WERI-Rb-1 (cell line): ENCODE measurements at regions not wholly inside any gene's neighbourhood (a gene's known extent, or its start where the extent isn't known, plus 50 kb on each side); places are given as distances from the start of the nearest gene placed in this dataset.

Experiments used
- DNase-seq: peaks from one replicate; pipeline ENCODE4 v3.0.0-alpha.2; 2020
- H3K27ac ChIP-seq: fragments of 250-450 bp; sonication (Bioruptor Pico); 2 replicates; pipeline ENCODE4 v1.5.1; 2020; ENCODE audit warnings: mild to moderate bottlenecking, moderate library complexity
- H3K27me3 ChIP-seq: fragments of 250-450 bp; sonication (Bioruptor Pico); 2 replicates; pipeline ENCODE4 v1.5.1; 2021; ENCODE audit warnings: mild to moderate bottlenecking, low read depth, moderate library complexity; ENCODE audit not compliant: insufficient read depth, severe bottlenecking
- H3K36me3 ChIP-seq: fragments of 250-450 bp; sonication (Bioruptor Pico); 2 replicates; pipeline ENCODE4 v1.5.1; 2020; ENCODE audit warnings: mild to moderate bottlenecking, moderate library complexity
- H3K4me3 ChIP-seq: 2 replicates; pipeline ENCODE4 v1.5.1; 2011; ENCODE audit warnings: low read depth, mild to moderate bottlenecking, control low read depth, low read length
- H3K9me3 ChIP-seq: fragments of 250-450 bp; sonication (Bioruptor Pico); 2 replicates; pipeline ENCODE4 v1.5.1; 2021; ENCODE audit warnings: mild to moderate bottlenecking, moderate library complexity; ENCODE audit not compliant: severe bottlenecking
- TF ChIP-seq, protein P1 (sequence below): IDR thresholded peaks from 2 replicates; pipeline ENCODE4 v1.5.1; 2011; ENCODE audit warnings: low read depth, mild to moderate bottlenecking, control low read depth, inconsistent platforms, low read length

DNA sequence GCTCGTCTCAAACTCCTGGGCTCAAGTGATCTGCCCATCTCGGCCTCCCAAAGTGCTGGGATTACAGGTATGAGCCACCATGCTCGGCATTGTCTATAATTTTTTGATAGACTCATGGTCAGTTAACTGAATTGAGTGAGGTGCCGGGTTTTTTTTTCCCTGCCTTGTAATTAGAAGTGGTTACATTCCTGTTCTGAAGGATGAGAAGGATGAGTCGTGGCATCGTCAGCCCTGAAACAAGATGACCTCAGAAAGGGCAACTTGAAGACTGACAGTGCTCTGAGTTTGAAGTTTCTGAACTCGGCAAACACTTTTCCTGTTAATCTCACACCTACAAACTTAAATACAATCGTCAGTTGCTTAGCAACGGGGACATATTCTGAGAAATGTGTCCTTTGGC, 158.7 kb upstream of the PDE10A start:
- H3K36me3 ChIP-seq = no peaks in the 10 kb centered on the region
- peaks cover 82% of the 10 kb centered on the region for H3K27me3 ChIP-seq
- DNase-seq = no peak
- H3K27ac ChIP-seq = no peak overlapping the region
- TF ChIP-seq, protein P1, sequence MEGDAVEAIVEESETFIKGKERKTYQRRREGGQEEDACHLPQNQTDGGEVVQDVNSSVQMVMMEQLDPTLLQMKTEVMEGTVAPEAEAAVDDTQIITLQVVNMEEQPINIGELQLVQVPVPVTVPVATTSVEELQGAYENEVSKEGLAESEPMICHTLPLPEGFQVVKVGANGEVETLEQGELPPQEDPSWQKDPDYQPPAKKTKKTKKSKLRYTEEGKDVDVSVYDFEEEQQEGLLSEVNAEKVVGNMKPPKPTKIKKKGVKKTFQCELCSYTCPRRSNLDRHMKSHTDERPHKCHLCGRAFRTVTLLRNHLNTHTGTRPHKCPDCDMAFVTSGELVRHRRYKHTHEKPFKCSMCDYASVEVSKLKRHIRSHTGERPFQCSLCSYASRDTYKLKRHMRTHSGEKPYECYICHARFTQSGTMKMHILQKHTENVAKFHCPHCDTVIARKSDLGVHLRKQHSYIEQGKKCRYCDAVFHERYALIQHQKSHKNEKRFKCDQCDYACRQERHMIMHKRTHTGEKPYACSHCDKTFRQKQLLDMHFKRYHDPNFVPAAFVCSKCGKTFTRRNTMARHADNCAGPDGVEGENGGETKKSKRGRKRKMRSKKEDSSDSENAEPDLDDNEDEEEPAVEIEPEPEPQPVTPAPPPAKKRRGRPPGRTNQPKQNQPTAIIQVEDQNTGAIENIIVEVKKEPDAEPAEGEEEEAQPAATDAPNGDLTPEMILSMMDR = no peak
- no peak overlapping the region for H3K4me3 ChIP-seq
- no peaks in the 10 kb centered on the region for H3K9me3 ChIP-seq

DNA sequence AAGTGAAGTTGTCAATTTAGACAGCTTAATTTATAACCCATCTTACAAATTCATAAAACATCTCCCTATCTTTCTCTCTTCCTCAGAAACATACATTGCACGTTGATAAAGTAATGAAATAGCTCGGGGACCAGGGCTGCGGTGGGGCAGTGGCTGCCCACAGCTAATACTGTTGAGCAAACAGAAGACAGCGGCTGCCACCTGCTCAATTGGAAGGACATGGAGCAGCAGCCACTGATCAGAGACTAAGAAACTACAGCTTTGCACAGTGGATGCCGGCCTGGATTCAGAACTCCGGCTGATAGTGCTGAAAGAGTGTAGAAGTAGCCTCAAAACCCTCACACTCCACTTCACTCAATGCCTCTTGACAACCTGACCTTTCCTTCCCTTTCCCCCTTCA, 157.9 kb upstream of the PDE10A start:
- TF ChIP-seq, protein P1 = no peak
- Histone ChIP-seq H3K4me3 (no peak overlapping the region), H3K27ac (no peak overlapping the region), H3K36me3 (no peaks in the 10 kb centered on the region), H3K27me3 (peaks cover 85% of the 10 kb centered on the region), H3K9me3 (no peaks in the 10 kb centered on the region)
- no peak for DNase-seq

DNA sequence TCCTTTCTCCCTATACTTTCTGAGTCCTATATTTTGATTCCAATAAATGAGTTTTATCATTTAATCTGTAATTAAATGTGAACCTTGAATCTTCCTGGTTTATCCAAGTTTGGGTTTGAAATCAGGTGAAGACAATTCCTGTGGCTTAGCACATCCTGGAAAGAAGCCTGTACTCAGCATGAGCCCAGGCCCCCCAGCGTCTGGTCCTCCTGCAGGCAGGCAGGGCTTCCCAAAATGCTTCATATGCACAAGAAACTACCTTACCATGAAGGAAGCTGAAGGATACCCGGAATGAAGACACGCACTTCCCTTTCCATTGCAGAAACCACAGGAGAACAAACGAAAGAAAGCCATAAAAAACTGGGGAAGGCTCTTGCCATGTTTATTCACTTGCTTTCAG, 157.4 kb upstream of the PDE10A start:
- Histone ChIP-seq H3K27ac (no peak overlapping the region), H3K27me3 (peaks cover 84% of the 10 kb centered on the region), H3K36me3 (no peaks in the 10 kb centered on the region), H3K4me3 (no peak overlapping the region), H3K9me3 (no peaks in the 10 kb centered on the region)
- TF ChIP-seq, protein P1 = no peak
- no peak for DNase-seq

DNA sequence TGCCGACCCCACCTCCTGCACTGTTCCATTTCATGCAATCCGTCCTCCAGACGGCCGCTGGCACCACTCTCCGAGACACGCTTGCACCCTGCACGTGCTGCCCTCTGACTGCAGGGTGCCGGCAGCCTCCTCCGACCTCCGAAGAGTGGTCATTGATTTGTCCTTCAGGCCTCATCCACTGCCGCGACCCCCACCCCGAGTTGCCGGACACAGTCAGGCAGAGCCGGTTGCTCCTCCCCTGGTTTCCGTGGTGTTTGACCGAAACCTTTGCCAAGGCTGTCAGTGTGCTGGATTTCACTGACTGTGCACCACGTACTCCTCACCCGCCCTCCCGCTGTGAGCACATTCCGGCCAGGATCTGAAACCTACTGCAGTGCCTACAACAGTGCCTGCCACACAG, 156.4 kb upstream of the PDE10A start:
- no peak for DNase-seq
- H3K27ac ChIP-seq = no peak overlapping the region
- H3K4me3 ChIP-seq = no peak overlapping the region
- peaks cover 90% of the 10 kb centered on the region for H3K27me3 ChIP-seq
- TF ChIP-seq, protein P1 = no peak
- H3K36me3 ChIP-seq = no peaks in the 10 kb centered on the region
- H3K9me3 ChIP-seq = no peaks in the 10 kb centered on the region

DNA sequence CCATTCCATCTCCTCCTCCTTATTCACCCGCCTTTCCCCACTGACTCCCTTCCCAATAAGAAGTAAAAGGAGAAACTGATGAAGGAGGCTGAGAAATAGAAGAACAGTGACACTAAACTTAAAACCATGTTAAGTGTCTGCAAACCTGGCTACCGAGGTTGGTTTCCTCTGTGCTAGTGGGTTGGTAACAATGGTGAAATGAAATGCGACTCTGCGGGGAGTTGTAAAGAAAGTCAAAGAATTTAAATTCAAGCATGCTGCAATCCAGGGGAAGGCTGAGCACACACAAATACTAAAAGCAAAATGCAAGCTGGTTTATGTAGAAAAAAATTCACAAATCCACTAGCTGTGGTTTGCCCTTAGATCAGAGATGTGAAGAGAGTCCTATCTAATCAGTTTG, 155.2 kb upstream of the PDE10A start:
- Histone ChIP-seq H3K4me3 (no peak overlapping the region), H3K36me3 (no peaks in the 10 kb centered on the region), H3K27me3 (peaks cover 81% of the 10 kb centered on the region), H3K27ac (no peak overlapping the region), H3K9me3 (no peaks in the 10 kb centered on the region)
- no peak for DNase-seq
- TF ChIP-seq, protein P1 = no peak

DNA sequence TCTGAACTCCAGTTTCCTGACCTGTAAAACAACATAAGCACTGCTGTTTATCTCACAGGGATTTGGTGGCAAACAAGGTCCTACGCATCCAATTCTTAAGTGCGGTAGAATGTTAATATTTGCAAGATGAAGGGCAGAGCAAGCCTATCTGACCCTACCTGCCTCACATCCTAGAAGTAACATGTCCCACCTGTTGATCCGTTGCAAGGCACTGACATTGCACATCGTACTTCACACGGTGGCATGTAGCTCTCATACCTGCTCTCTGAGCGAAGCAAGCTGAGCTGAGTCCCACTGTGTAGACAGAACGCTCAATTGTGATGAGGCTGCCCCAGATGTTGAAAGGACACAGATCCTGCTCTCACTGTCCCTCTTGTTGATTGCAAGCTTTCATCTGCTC, 154.7 kb upstream of the PDE10A start:
- no peak for DNase-seq
- Histone ChIP-seq H3K27ac (no peak overlapping the region), H3K36me3 (no peaks in the 10 kb centered on the region), H3K4me3 (no peak overlapping the region), H3K9me3 (no peaks in the 10 kb centered on the region), H3K27me3 (peaks cover 80% of the 10 kb centered on the region)
- TF ChIP-seq, protein P1 = no peak
